HG02588 (cell line): ENCODE measurements at regions not wholly inside any gene's neighbourhood (a gene's known extent, or its start where the extent isn't known, plus 50 kb on each side); places are given as distances from the start of the nearest gene placed in this dataset.

Source experiments
- ATAC-seq: cut with Tn5 transposase; IDR thresholded peaks from one replicate; pipeline ENCODE4 v1.9.1; 2021; ENCODE audit warnings: mild to moderate bottlenecking, moderate library complexity; ENCODE audit not compliant: unreplicated experiment

GRCh38 chr2:216808805-216809425, 50.9 kb downstream of the TNP1 start:
- ATAC-seq = no peak

GRCh38 chr2:216807857-216808272, 52.0 kb downstream of the TNP1 start:
- no peak for ATAC-seq

- no peak for ATAC-seq
These were observed 55.2 kb downstream of the TNP1 start for GRCh38 chr2:216804357-216805350.

GRCh38 chr2:216803791-216804190, 56.1 kb downstream of the TNP1 start:
- ATAC-seq = no peak

GRCh38 chr2:216802516-216803215, 57.2 kb downstream of the TNP1 start:
- ATAC-seq = no peak

- no peak for ATAC-seq
These were observed 59.0 kb downstream of the TNP1 start for GRCh38 chr2:216800836-216801235.

GRCh38 chr2:216799873-216800431, 59.9 kb downstream of the TNP1 start:
- ATAC-seq = no peak

- no peak for ATAC-seq
These were observed 63.6 kb downstream of the TNP1 start for GRCh38 chr2:216796115-216796840.

GRCh38 chr2:216793386-216793785, 66.5 kb downstream of the TNP1 start:
- no peak for ATAC-seq

GRCh38 chr2:216792222-216793021, 67.4 kb downstream of the TNP1 start:
- ATAC-seq = no peak

- ATAC-seq = no peak
These were observed 68.6 kb downstream of the TNP1 start for GRCh38 chr2:216791303-216791702.

GRCh38 chr2:216789081-216789480, 70.8 kb downstream of the TNP1 start:
- no peak for ATAC-seq

GRCh38 chr2:216787851-216788540, 71.9 kb downstream of the TNP1 start:
- no peak for ATAC-seq

GRCh38 chr2:216786676-216787075, 73.2 kb downstream of the TNP1 start:
- no peak for ATAC-seq

- no peak for ATAC-seq
These were observed 75.4 kb downstream of the TNP1 start for GRCh38 chr2:216784456-216784855.

GRCh38 chr2:216781709-216782108, 78.2 kb downstream of the TNP1 start:
- no peak for ATAC-seq

- no peak for ATAC-seq
These were observed 79.0 kb downstream of the TNP1 start for GRCh38 chr2:216780843-216781242.

GRCh38 chr2:216777637-216778273, 82.1 kb downstream of the TNP1 start:
- ATAC-seq = peak; percentile 94
